MM.1S (cell line): ENCODE measurements at regions not wholly inside any gene's neighbourhood (a gene's known extent, or its start where the extent isn't known, plus 50 kb on each side); places are given as distances from the start of the nearest gene placed in this dataset.

Experiments used
- DNase-seq: peaks from one replicate; pipeline ENCODE4 v3.0.0-alpha.2; 2015
- H2AFZ ChIP-seq: fragments of 300-600 bp; sonication (generic); 2 replicates; pipeline ENCODE4 v1.6.0; 2016; ENCODE audit warnings: antibody characterized with exemption, low read length
- H3F3A ChIP-seq: fragments of 300-600 bp; sonication (generic); 2 replicates; pipeline ENCODE4 v1.6.1; 2016; ENCODE audit warnings: mild to moderate bottlenecking, antibody characterized with exemption, low read length, moderate library complexity, mixed read lengths; ENCODE audit not compliant: insufficient read depth
- H3K27ac ChIP-seq: fragments of 300-600 bp; sonication (generic); 2 replicates; pipeline ENCODE4 v1.5.1; 2016; ENCODE audit warnings: mild to moderate bottlenecking, low read length
- H3K27me3 ChIP-seq: fragments of 300-600 bp; sonication (generic); replicated peaks from 2 replicates; pipeline ENCODE4 v1.6.0; 2016; ENCODE audit warnings: low read length; ENCODE audit not compliant: insufficient read depth
- H3K36me3 ChIP-seq: fragments of 300-600 bp; sonication (generic); replicated peaks from 2 replicates; pipeline ENCODE4 v1.6.1; 2016; ENCODE audit warnings: mild to moderate bottlenecking, low read length, mixed read lengths; ENCODE audit not compliant: insufficient read depth
- H3K4me1 ChIP-seq: fragments of 300-600 bp; sonication (generic); 2 replicates; pipeline ENCODE4 v1.6.1; 2016; ENCODE audit warnings: low read length, mixed read lengths
- H3K4me2 ChIP-seq: fragments of 300-600 bp; sonication (generic); 2 replicates; pipeline ENCODE4 v1.6.0; 2016; ENCODE audit warnings: low read depth, low read length
- H3K4me3 ChIP-seq: fragments of 300-600 bp; sonication (generic); 2 replicates; pipeline ENCODE4 v1.5.1; 2016; ENCODE audit warnings: low read length, mixed read lengths
- H3K79me2 ChIP-seq: fragments of 300-600 bp; sonication (generic); 2 replicates; pipeline ENCODE4 v1.6.1; 2016; ENCODE audit warnings: mixed run types, low read length, mixed read lengths
- H3K9ac ChIP-seq: fragments of 300-600 bp; sonication (generic); 2 replicates; pipeline ENCODE4 v1.6.1; 2016; ENCODE audit warnings: low read length, mixed read lengths
- H3K9me2 ChIP-seq: fragments of 300-600 bp; sonication (generic); replicated peaks from 2 replicates; pipeline ENCODE4 v1.6.1; 2016; ENCODE audit warnings: mild to moderate bottlenecking, low read length, mixed read lengths; ENCODE audit not compliant: insufficient read depth
- H3K9me3 ChIP-seq: fragments of 300-600 bp; sonication (generic); replicated peaks from 2 replicates; pipeline ENCODE4 v1.6.1; 2016; ENCODE audit warnings: mild to moderate bottlenecking, low read length, mixed read lengths; ENCODE audit not compliant: insufficient read depth
- H4K20me1 ChIP-seq: fragments of 300-600 bp; sonication (generic); 2 replicates; pipeline ENCODE4 v1.6.1; 2016; ENCODE audit warnings: mild to moderate bottlenecking, low read length, moderate library complexity, mixed read lengths; ENCODE audit not compliant: insufficient read depth
- EZH2 ChIP-seq: fragments of 300-600 bp; sonication (generic); optimal IDR thresholded peaks from 2 replicates; pipeline ENCODE3; 2017; ENCODE audit warnings: low read depth, mild to moderate bottlenecking, antibody characterized with exemption, low read length, mixed read lengths
- EZH2phosphoT487 ChIP-seq: fragments of 300-600 bp; sonication (generic); IDR thresholded peaks from 2 replicates; pipeline ENCODE4 v1.6.1; 2018; ENCODE audit warnings: antibody characterized with exemption, low read length
- TF ChIP-seq, protein P1 (sequence below): fragments of 300-600 bp; sonication (generic); IDR thresholded peaks from 2 replicates; pipeline ENCODE4 v1.5.1; 2016; ENCODE audit warnings: antibody characterized with exemption, low read length, mixed read lengths

DNA sequence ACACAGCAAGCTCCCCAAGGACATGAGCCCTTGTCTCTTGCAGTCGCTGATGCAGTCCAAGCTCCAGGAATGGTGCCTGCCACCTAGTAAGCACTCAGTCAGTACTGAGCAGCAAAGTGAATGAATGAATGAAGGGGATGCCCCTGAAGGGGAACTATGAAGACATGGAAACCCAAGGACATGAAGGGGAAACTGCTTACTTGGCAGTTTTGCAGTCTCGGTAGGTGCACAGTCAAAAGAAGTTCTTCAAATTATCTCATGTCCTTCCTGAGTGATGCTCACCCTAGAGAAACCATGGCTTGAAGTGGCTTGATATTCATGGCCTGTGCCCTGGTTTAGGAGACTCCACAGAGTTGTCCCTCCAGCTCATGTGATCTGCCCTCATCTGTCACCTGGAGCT is 102.1 kb upstream of the DLX2 start:
- Histone ChIP-seq H3K36me3 (no peaks in the 10 kb centered on the region), H3K4me1 (peaks cover 11% of the 10 kb centered on the region), H2AFZ (no peak overlapping the region), H3K79me2 (no peaks in the 10 kb centered on the region), H3F3A (no peaks in the 10 kb centered on the region), H3K9me3 (no peaks in the 10 kb centered on the region), H3K27me3 (no peaks in the 10 kb centered on the region), H3K4me2 (no peak overlapping the region), H3K9ac (no peak overlapping the region), H3K27ac (no peak overlapping the region), H3K9me2 (no peaks in the 10 kb centered on the region), H3K4me3 (no peak overlapping the region), H4K20me1 (no peaks in the 10 kb centered on the region)
- TF ChIP-seq, protein P1, sequence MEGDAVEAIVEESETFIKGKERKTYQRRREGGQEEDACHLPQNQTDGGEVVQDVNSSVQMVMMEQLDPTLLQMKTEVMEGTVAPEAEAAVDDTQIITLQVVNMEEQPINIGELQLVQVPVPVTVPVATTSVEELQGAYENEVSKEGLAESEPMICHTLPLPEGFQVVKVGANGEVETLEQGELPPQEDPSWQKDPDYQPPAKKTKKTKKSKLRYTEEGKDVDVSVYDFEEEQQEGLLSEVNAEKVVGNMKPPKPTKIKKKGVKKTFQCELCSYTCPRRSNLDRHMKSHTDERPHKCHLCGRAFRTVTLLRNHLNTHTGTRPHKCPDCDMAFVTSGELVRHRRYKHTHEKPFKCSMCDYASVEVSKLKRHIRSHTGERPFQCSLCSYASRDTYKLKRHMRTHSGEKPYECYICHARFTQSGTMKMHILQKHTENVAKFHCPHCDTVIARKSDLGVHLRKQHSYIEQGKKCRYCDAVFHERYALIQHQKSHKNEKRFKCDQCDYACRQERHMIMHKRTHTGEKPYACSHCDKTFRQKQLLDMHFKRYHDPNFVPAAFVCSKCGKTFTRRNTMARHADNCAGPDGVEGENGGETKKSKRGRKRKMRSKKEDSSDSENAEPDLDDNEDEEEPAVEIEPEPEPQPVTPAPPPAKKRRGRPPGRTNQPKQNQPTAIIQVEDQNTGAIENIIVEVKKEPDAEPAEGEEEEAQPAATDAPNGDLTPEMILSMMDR: no peak
- no peak for TF ChIP-seq EZH2phosphoT487
- TF ChIP-seq EZH2: no peak
- no peak for DNase-seq

DNA sequence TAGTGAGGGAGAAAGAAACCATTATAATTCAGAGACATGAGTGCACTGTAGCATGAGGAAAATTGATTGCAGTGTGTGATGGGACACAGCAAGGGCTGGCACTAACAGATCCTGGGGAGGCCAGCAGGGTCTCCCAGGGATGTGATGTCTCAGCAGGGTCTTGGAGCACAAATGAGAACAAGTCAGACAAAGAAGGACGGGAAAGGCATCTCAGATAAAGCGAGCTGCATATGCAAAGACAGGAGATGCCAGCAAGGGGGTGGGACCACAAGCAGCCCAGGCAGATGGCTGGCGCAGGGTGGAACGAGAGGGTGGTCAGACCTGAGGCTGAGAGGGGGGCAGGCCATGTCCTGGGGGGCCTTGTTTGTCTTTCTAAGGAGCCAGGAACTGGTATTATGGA is 102.6 kb upstream of the DLX2 start:
- Histone ChIP-seq H4K20me1 (no peaks in the 10 kb centered on the region), H3K79me2 (no peaks in the 10 kb centered on the region), H3K4me3 (no peak overlapping the region), H3K27me3 (no peaks in the 10 kb centered on the region), H3K9me3 (no peaks in the 10 kb centered on the region), H3K4me2 (no peak overlapping the region), H3K36me3 (no peaks in the 10 kb centered on the region), H3K27ac (no peak overlapping the region), H3F3A (no peaks in the 10 kb centered on the region), H3K9ac (no peak overlapping the region), H2AFZ (no peak overlapping the region), H3K4me1 (peaks cover 11% of the 10 kb centered on the region), H3K9me2 (no peaks in the 10 kb centered on the region)
- no peak for DNase-seq
- TF ChIP-seq, protein P1: no peak
- TF ChIP-seq EZH2phosphoT487: no peak
- no peak for TF ChIP-seq EZH2

DNA sequence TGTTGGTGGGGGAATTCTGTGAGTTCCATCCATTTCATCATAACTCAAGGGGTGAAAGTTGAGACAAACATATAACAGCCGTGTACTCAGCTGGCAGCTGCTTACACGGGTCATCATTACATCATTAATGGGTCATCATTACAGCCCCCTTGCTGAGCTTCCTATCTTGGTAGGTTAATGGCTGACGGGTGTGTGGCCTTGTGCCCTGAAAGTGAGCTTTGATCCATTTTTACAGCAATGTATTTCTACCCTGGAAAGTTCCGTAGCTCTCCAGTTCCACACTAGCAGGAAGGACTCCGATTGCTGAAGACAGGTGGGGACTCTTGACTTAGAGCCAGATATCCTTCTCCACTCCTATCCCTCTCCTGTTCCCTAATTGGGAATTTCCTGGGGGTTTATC is 105.2 kb upstream of the DLX2 start:
- no peaks in the 10 kb centered on the region for H3K9me3 ChIP-seq
- H3K27me3 ChIP-seq: no peaks in the 10 kb centered on the region
- H3K27ac ChIP-seq: no peak overlapping the region
- TF ChIP-seq EZH2phosphoT487: no peak
- TF ChIP-seq, protein P1: no peak
- TF ChIP-seq EZH2: no peak
- no peak for DNase-seq
- no peak overlapping the region for H2AFZ ChIP-seq
- no peaks in the 10 kb centered on the region for H3F3A ChIP-seq
- no peaks in the 10 kb centered on the region for H3K36me3 ChIP-seq
- peaks cover 11% of the 10 kb centered on the region for H3K4me1 ChIP-seq
- no peaks in the 10 kb centered on the region for H3K79me2 ChIP-seq
- no peak overlapping the region for H3K4me2 ChIP-seq
- no peaks in the 10 kb centered on the region for H3K9me2 ChIP-seq
- H4K20me1 ChIP-seq: no peaks in the 10 kb centered on the region
- H3K9ac ChIP-seq: no peak overlapping the region
- no peak overlapping the region for H3K4me3 ChIP-seq
